ENCODE measurements at regions not wholly inside any gene's neighbourhood (a gene's known extent, or its start where the extent isn't known, plus 50 kb on each side); places are given as distances from the start of the nearest gene placed in this dataset.

DNA sequence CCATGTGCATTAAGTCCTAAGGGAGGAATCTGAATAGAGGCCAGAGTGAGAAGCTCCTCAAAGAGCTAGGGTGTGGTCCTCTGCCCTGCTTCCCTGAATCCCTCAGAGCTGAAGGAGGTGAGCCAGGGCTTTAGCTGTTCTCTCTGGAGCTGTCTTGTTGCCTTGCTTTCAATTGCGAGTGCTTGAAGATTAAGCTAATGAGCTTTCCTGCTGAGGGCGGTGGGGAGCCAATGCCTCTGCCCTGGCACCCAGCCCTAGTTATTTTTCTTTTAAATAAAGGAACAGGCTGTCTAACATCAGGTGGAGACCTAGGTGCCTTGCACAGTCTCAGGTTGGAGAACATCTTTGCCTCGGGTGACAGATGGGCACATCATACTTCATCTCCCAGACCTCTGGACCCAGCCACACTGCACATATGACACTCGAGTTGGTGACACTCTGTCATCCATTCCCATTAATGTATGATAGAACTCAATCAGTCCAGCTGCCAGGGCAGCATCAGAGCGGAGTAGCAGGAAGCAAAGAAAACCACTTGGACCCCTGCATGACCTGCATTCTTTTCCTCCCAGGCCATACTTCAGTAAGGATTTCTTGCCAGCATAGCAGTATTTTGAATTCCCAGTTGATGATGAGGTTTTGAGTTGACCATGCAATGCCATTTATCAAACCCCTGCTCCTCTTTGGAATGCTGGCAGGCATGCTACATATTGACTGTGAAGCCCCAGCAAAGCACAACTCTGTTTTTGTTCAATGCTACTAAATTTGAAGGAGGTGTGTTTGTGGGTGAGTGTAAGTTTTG is 292.7 kb downstream of the RNF144A start:
- Mint-ChIP-seq H3K4me3 (no peak overlapping the region), H3K36me3 (ENCODE audit: low read depth) (no peaks in the 10 kb centered on the region), H3K27me3 (no peaks in the 10 kb centered on the region), H3K27ac (no peak overlapping the region), H3K9me3 (no peaks in the 10 kb centered on the region), H3K4me1 (ENCODE audit: low read depth) (no peaks in the 10 kb centered on the region)
- no peak for DNase-seq

DNA sequence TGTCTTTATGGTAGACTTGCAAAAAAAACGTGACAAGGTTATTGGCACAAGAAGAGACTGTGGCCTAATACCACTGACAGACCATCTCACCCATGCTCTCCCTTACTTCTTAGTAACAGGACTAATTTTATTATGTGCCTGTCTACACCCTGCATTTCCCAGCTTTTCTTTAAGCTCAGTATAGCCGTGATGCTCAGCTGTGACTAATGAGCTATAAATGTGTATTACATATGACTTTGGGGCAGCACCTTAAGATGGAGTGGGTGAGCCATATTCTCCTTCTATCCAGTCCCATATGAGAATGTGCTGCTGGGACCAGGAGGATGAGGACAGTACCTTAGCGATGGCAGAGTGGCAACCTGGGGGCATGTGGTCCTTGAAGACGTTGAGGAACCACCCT is 293.5 kb downstream of the RNF144A start:
- no peak for DNase-seq
- no peak overlapping the region for H3K27ac Mint-ChIP-seq

DNA sequence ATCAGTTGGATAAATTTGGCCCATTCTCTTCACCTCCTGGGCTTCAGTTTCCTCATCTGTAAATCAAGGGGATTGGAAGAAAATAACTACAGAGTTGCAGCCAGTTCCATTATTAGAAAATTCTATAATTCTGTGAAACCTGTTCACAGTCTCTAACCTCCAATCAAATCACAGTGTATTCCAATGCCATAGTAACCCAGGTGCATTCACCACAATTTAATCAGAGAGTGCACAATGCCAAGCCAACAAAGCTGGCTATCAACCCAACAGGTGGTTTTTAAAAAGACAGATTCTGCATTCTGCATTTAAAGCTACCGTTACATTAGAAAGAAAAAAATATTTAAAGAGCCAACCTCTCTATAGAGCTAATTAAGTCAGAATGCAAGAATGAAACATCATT is 308.6 kb downstream of the RNF144A start:
- Mint-ChIP-seq H3K4me1 (ENCODE audit: low read depth) (no peaks in the 10 kb centered on the region), H3K36me3 (ENCODE audit: low read depth) (no peaks in the 10 kb centered on the region), H3K27ac (no peak overlapping the region)

More for the DNA sequence above, 293.5 kb downstream of the RNF144A start:
- H3K9me3 Mint-ChIP-seq, result no peaks in the 10 kb centered on the region
- H3K4me3 Mint-ChIP-seq, result no peak overlapping the region
- H3K4me1 Mint-ChIP-seq (ENCODE audit: low read depth), result no peaks in the 10 kb centered on the region
- H3K27me3 Mint-ChIP-seq, result no peaks in the 10 kb centered on the region
- no peaks in the 10 kb centered on the region for H3K36me3 Mint-ChIP-seq (ENCODE audit: low read depth)

DNA sequence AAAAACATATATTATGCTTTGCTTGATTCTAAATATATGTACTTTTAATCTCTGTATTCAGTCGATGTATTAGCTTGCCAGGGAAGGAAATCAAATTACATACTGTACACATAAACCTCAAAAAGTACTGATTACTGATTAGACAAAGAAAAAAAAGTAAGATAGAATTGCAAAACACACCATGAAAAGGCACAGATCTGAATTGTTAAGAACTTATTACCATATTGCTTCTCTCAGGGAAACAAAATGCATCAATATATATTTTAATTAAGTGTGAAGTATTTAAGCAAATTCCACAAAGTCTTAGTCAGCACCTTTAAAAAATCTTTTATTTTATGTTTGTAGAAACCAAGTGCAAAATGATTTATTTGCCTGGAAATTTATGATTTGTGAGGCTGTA is 309.3 kb downstream of the RNF144A start:
- no peaks in the 10 kb centered on the region for H3K36me3 Mint-ChIP-seq (ENCODE audit: low read depth)
- no peak for DNase-seq
- no peaks in the 10 kb centered on the region for H3K27me3 Mint-ChIP-seq
- H3K9me3 Mint-ChIP-seq, result peaks cover 3% of the 10 kb centered on the region
- no peaks in the 10 kb centered on the region for H3K4me1 Mint-ChIP-seq (ENCODE audit: low read depth)
- H3K4me3 Mint-ChIP-seq, result no peak overlapping the region
- H3K27ac Mint-ChIP-seq, result no peak overlapping the region

More for the DNA sequence above, 308.6 kb downstream of the RNF144A start:
- H3K9me3 Mint-ChIP-seq, result peaks cover 8% of the 10 kb centered on the region
- no peaks in the 10 kb centered on the region for H3K27me3 Mint-ChIP-seq
- DNase-seq, result no peak
- H3K4me3 Mint-ChIP-seq, result no peak overlapping the region

DNA sequence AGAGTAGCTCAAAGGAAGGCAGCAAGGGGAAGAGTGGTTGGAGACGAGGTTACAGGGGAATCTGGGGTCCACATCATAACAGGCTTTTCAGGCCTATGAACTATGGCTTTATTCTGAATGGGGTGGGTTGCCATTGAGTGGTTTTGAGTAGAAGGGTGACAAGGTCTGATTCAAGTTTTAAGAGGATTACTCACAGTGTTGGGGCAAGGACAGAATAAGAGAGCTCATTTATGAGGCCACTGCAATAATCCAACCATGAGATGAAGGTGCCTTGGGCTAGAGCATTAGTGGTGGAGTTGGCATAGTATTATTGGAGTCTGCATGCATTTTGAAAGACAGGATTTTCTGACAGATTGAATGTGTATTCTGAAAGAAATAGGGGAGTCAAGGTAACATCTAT is 315.9 kb downstream of the RNF144A start:
- no peaks in the 10 kb centered on the region for H3K36me3 Mint-ChIP-seq (ENCODE audit: low read depth)
- no peak for DNase-seq
- H3K27me3 Mint-ChIP-seq, result no peaks in the 10 kb centered on the region
- no peaks in the 10 kb centered on the region for H3K9me3 Mint-ChIP-seq
- H3K4me1 Mint-ChIP-seq (ENCODE audit: low read depth), result no peaks in the 10 kb centered on the region
- H3K27ac Mint-ChIP-seq, result no peak overlapping the region
- no peak overlapping the region for H3K4me3 Mint-ChIP-seq

DNA sequence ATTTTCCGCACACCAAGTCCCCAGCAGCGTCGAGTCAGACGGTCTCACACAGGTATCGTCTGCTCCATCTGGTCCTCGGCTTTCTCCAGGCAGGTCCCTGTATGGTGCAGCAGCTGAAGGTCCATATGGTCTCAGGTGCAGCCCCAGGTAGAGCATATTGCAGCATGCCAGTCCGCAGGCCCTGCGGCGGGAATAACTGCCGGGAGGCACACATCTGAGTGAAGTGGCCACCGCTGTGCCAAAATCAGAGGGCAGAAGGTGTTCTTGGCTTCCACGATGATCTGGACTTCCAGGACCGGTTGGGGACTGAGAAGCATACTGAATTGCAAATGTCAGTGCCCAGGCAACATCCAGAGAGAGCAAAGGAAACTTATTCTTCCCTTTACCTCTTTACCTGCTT is 320.3 kb downstream of the RNF144A start:
- Mint-ChIP-seq H3K27ac (no peak overlapping the region), H3K9me3 (no peaks in the 10 kb centered on the region), H3K36me3 (ENCODE audit: low read depth) (no peaks in the 10 kb centered on the region), H3K4me3 (no peak overlapping the region), H3K4me1 (ENCODE audit: low read depth) (peaks cover 2% of the 10 kb centered on the region), H3K27me3 (no peaks in the 10 kb centered on the region)
- no peak for DNase-seq

DNA sequence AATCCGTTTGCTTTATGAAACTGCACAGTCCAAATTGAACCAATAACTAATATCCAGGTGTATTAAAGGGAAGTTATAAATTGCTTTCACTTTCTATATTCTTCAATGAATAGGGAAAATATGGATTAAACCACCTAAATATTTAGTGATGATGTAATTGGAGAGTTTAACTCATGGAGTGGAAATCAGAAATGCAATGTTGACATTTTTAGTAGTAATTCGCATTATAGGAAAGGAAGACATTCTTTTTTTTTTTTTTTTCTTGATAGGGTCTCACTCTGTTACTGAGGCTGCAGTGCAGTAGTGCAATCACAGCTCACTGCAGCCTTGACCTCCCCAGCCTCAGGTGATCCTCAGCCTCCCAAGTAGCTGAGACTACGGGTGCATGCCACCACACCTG is 321.9 kb downstream of the RNF144A start:
- H3K27me3 Mint-ChIP-seq, result no peaks in the 10 kb centered on the region
- no peak overlapping the region for H3K4me3 Mint-ChIP-seq
- no peaks in the 10 kb centered on the region for H3K9me3 Mint-ChIP-seq
- H3K27ac Mint-ChIP-seq, result no peak overlapping the region
- DNase-seq, result no peak
- peaks cover 2% of the 10 kb centered on the region for H3K4me1 Mint-ChIP-seq (ENCODE audit: low read depth)
- no peaks in the 10 kb centered on the region for H3K36me3 Mint-ChIP-seq (ENCODE audit: low read depth)

DNA sequence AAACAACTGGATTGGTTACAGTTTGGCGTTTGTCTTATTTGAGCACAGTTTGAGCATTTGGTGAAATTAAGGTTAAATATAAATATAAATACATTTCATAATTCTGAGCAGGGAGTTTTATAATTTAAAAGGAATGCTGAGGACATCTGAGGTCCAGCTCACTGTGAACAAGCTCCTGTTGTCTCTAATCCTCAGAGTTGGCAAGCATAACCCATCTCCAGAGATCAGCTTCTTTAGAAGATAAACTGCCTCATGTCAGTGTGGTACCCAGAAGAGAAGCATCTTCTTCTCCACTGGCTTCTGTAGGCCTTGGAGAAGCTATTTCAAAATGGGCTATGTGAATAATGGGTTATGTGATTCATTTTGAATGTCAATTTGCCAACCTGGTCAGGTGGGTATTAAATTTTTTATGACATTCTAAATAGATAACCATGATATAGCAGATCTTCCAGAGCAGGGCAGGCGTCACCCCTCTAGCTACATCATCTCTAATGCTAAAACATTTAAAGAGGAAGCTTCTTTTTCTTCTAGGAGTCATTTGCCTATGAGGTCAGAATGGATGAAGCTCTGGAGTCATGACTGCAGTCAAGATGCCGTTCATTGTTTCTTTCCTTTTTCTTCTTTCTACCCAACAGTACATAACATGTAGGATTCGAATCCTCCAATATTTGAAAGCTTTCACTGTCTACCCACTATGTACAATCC is 324.0 kb downstream of the RNF144A start:
- Mint-ChIP-seq H3K27me3 (no peaks in the 10 kb centered on the region), H3K4me3 (no peak overlapping the region), H3K27ac (no peak overlapping the region), H3K4me1 (ENCODE audit: low read depth) (peaks cover 2% of the 10 kb centered on the region), H3K9me3 (no peaks in the 10 kb centered on the region), H3K36me3 (ENCODE audit: low read depth) (no peaks in the 10 kb centered on the region)
- no peak for DNase-seq

DNA sequence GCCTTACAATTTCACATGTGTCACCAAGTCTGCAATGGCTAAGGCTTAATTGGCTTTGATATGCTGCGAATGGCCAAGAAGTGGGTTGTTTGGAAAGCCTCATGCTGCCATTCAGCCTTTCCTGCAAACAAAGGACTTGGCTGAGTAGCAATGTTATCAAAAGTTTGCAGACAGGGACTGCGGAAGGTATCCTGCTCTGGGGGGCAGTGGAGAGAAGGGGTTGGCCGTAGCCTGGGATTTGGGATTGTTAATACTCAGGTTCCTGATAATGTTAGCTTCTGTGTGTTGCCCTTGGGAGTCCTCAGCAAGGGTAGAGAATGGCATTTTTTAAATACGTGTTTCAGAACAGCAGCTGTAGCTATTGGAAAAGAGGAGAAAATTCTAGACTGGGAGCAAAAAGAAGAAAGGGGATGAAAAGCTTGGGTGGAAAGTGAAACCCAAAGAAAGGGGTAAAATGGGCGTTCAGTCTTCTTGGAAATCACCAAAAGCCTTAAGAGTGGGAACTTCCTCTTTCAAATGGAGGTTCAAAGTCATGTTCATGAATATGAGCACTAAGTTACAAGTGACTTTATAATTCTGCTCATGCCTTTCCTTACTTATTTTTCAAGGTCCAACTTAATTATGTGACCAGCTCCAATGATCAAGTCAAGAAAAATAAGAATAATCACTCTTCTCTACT is 325.1 kb downstream of the RNF144A start:
- Mint-ChIP-seq H3K4me1 (ENCODE audit: low read depth) (peaks cover 2% of the 10 kb centered on the region), H3K9me3 (no peaks in the 10 kb centered on the region), H3K36me3 (ENCODE audit: low read depth) (no peaks in the 10 kb centered on the region), H3K27me3 (no peaks in the 10 kb centered on the region), H3K4me3 (no peak overlapping the region), H3K27ac (no peak overlapping the region)
- DNase-seq, result no peak

DNA sequence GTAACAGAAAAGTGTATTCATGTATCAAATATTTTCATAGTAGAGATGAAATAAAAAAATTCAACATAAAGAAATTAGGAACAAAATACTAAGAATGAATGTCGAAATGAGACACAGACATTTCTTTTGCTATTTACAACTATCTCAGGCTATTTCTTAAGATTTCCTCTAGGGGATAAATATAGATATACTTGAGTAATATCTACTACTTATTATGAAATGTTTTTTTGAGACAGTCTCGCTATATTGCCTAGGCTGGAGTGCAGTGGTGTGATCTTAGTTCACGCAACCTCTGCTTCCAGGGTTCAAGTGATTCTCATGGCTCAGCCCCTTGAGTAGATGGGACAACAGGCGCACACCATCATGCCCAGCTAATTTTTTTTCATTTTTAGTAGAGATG is 326.1 kb downstream of the RNF144A start:
- Mint-ChIP-seq H3K4me1 (ENCODE audit: low read depth) (peaks cover 2% of the 10 kb centered on the region), H3K36me3 (ENCODE audit: low read depth) (no peaks in the 10 kb centered on the region), H3K9me3 (no peaks in the 10 kb centered on the region), H3K4me3 (no peak overlapping the region), H3K27ac (no peak overlapping the region), H3K27me3 (no peaks in the 10 kb centered on the region)
- DNase-seq, result no peak

DNA sequence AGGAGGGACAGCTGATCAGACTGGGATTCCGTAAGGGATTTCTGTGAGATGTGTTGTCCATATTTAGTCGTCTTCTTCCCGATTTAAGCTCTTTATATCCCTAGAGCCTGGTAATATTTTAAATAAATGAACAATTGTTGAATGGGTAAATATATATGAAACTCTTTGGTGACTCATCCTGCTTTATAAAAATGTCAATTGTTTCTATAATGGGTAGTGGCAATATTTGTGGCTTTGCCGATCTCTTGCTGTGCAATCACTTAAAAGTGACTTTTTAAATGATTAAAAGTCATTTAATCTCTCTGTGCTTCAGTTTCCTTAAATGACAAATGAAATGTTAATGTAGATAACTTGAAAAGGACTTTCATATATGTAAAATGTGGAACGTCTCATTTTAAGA is 339.2 kb downstream of the RNF144A start:
- no peaks in the 10 kb centered on the region for H3K9me3 Mint-ChIP-seq
- no peak overlapping the region for H3K4me3 Mint-ChIP-seq
- no peaks in the 10 kb centered on the region for H3K27me3 Mint-ChIP-seq
- H3K27ac Mint-ChIP-seq, result no peak overlapping the region
- no peak for DNase-seq
- no peaks in the 10 kb centered on the region for H3K4me1 Mint-ChIP-seq (ENCODE audit: low read depth)
- H3K36me3 Mint-ChIP-seq (ENCODE audit: low read depth), result peaks cover 1% of the 10 kb centered on the region

DNA sequence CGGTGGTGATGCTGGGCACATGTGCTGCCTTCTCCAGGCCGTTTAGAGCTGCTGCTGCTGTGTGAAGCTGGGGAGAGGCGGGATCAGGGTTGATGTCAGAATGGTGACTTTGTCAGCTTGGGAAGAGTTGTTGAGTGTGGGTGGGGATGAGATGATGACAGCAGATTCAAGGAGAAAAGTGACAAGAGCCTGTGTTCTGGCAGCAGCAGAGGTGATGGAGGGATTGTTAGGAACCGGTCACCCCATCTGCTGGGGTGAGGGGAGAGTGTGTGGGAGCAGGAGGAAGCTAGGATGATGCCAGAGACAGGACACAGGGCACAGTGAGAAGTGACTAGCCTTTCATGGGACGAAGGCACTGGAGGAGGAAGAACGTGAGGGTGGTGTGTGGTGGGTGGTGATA is 345.5 kb downstream of the RNF144A start:
- H3K9me3 Mint-ChIP-seq, result no peaks in the 10 kb centered on the region
- no peak for DNase-seq
- H3K27me3 Mint-ChIP-seq, result no peaks in the 10 kb centered on the region
- peaks cover 3% of the 10 kb centered on the region for H3K4me1 Mint-ChIP-seq (ENCODE audit: low read depth)
- H3K36me3 Mint-ChIP-seq (ENCODE audit: low read depth), result peaks cover 1% of the 10 kb centered on the region
- H3K4me3 Mint-ChIP-seq, result no peak overlapping the region
- no peak overlapping the region for H3K27ac Mint-ChIP-seq

DNA sequence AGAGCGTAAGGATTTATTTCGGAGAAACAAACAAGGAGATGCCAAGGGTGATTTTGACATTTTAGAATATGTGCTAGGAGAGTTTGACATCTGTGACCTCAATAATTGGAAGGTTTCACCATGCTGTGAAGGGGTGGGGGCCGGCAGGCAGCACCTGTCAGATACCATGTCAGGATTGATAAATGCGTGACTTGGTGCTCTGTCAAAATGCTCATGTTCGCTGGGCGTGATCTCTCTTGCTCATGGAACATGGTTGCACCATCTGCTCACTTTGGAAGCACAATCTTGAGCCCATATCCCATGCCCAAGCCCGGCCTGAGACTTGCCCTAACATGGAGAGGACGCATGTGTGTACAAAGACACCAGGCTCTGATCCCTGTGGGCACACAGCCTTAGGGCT is 347.6 kb downstream of the RNF144A start:
- H3K36me3 Mint-ChIP-seq (ENCODE audit: low read depth), result no peaks in the 10 kb centered on the region
- no peak overlapping the region for H3K4me3 Mint-ChIP-seq
- DNase-seq, result no peak
- H3K27ac Mint-ChIP-seq, result no peak overlapping the region
- H3K9me3 Mint-ChIP-seq, result no peaks in the 10 kb centered on the region
- H3K4me1 Mint-ChIP-seq (ENCODE audit: low read depth), result peaks cover 3% of the 10 kb centered on the region
- H3K27me3 Mint-ChIP-seq, result no peaks in the 10 kb centered on the region

DNA sequence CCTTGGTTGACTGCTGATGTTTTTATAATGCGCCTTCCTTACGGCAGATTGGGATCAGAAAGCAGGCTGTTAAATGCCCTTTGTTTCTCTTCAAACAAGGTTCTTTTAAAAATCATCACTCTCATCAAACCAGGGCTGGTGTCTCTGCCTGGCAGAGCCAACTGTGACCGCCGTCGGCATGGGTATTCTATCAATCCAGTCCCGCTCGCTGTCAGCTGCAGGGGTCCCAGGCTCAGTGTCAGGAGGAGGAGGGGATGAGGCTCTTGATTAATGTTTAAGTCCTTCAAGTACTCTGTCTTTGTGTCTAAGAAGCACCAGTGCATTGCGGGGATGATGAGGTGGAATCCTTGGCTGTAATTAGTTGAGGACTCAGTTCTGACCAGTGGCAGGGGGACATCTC is 348.1 kb downstream of the RNF144A start:
- DNase-seq, result no peak
- H3K36me3 Mint-ChIP-seq (ENCODE audit: low read depth), result no peaks in the 10 kb centered on the region
- H3K27me3 Mint-ChIP-seq, result no peaks in the 10 kb centered on the region
- H3K4me3 Mint-ChIP-seq, result no peak overlapping the region
- H3K27ac Mint-ChIP-seq, result no peak overlapping the region
- no peaks in the 10 kb centered on the region for H3K9me3 Mint-ChIP-seq
- H3K4me1 Mint-ChIP-seq (ENCODE audit: low read depth), result peaks cover 3% of the 10 kb centered on the region

DNA sequence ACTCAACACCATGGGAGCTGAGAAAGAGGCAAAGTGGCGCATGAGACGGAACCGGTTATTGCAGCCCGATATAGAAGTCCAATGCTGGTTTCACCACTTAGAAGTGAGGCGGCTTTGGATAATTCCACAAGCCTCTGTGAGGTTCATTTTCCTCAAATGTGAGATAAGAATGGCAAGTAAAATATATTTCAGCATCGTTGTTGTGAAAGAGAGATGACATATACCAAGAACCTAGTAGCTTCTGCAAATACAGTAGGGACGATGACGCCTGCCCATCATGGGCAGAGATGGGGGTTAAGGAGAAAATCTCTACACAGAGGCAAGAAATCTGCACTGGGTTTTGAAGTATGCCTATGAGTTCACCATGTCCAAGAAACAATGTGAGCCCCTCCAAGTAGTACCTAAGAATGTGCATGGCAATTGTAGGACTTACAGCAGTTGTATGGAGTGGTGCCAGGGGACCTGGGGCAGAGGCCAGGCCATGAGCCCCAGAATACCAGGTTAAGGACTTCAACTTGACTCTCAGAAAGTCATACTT is 352.0 kb downstream of the RNF144A start:
- Mint-ChIP-seq H3K9me3 (no peaks in the 10 kb centered on the region), H3K4me3 (no peak overlapping the region), H3K27me3 (peaks cover 5% of the 10 kb centered on the region), H3K4me1 (ENCODE audit: low read depth) (no peaks in the 10 kb centered on the region), H3K27ac (no peak overlapping the region), H3K36me3 (ENCODE audit: low read depth) (no peaks in the 10 kb centered on the region)
- no peak for DNase-seq

Data from activated T-cell treated with anti-CD3 and anti-CD28 coated beads, Interleukin-2, amount 50 U/mL, for 24 hours (primary cell).